ENCODE measurements at regions not wholly inside any gene's neighbourhood (a gene's known extent, or its start where the extent isn't known, plus 50 kb on each side); places are given as distances from the start of the nearest gene placed in this dataset.

DNA sequence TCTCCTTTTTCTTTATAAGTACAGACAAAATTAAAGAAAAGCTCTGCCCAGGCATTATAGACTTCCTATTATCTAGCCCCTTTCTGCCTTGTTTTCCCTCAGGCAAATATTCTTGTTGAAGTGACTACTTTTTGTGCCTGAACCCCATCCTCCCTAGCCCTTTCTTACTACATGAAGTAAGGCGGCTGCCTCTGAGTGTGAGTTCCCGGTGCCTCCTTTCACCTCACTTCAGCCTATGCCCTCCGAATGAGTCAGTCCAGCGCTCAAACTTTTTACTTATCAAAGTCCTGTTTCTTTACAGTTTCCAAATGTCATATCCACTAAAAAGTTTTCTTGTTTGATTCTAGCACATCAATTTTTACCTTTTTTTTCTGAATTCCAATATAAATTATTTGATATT is 778.3 kb upstream of the NRXN1 start:
- DNase-seq (ENCODE audit: low read depth): no peak
- no peak overlapping the region for H3K4me3 ChIP-seq (replicated peaks; ENCODE audit: low read depth, low read length)
- TF ChIP-seq, protein P1, sequence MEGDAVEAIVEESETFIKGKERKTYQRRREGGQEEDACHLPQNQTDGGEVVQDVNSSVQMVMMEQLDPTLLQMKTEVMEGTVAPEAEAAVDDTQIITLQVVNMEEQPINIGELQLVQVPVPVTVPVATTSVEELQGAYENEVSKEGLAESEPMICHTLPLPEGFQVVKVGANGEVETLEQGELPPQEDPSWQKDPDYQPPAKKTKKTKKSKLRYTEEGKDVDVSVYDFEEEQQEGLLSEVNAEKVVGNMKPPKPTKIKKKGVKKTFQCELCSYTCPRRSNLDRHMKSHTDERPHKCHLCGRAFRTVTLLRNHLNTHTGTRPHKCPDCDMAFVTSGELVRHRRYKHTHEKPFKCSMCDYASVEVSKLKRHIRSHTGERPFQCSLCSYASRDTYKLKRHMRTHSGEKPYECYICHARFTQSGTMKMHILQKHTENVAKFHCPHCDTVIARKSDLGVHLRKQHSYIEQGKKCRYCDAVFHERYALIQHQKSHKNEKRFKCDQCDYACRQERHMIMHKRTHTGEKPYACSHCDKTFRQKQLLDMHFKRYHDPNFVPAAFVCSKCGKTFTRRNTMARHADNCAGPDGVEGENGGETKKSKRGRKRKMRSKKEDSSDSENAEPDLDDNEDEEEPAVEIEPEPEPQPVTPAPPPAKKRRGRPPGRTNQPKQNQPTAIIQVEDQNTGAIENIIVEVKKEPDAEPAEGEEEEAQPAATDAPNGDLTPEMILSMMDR (IDR thresholded peaks at IDR 0.05; ENCODE audit: low read length, missing control alignments): no peak

DNA sequence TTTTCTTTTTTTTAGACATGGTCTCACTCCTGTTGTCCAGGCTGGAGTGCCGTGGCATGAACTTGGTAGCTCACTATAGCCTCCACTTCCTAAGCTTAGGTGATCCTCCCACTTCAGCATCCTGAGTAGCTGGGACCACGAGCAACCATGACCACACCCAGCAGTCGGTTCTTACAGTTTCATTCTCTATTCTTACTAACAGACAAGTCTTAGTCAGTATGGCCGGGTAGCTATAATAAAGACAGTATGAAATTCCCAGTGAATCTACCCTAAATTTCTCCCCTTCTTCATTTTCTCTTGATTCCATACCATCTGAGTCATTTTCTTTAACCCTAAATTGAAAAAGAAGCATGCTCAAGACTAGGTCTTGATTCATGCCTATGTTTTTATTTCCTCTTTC is 775.3 kb upstream of the NRXN1 start:
- TF ChIP-seq, protein P1 (IDR thresholded peaks at IDR 0.05; ENCODE audit: low read length, missing control alignments): no peak
- H3K4me3 ChIP-seq (replicated peaks; ENCODE audit: low read depth, low read length): no peak overlapping the region
- DNase-seq (ENCODE audit: low read depth): no peak

- no peak for DNase-seq (ENCODE audit: low read depth)
- TF ChIP-seq, protein P1 (IDR thresholded peaks at IDR 0.05; ENCODE audit: low read length, missing control alignments): peak; percentile 35
- no peak overlapping the region for H3K4me3 ChIP-seq (replicated peaks; ENCODE audit: low read depth, low read length)
These were observed 763.4 kb upstream of the NRXN1 start for GRCh38 chr2:51795248-51795888.

DNA sequence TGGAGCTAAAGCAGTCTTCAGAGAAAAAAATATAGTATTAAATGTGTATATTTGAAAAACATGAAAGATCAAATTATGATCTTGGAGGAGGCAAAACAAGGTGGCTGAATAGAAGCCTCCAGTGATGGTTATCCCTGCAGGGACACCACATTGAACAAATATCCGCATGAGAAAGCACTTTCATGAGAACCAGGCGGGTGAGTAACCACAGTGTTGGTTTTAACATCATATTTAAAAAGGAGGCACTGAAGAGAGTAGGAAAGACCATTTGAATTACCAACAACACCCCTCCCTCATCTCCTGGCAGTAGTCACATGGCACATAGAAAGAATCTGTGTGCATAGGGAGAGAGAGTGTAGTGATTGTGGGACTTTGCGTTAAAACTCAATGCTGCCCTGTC is 759.6 kb upstream of the NRXN1 start:
- no peak overlapping the region for H3K4me3 ChIP-seq (replicated peaks; ENCODE audit: low read depth, low read length)
- TF ChIP-seq, protein P1 (IDR thresholded peaks at IDR 0.05; ENCODE audit: low read length, missing control alignments): no peak
- no peak for DNase-seq (ENCODE audit: low read depth)

GRCh38 chr2:51790854-51791253 is 758.9 kb upstream of the NRXN1 start:
- TF ChIP-seq, protein P1 (IDR thresholded peaks at IDR 0.05; ENCODE audit: low read length, missing control alignments): no peak
- H3K4me3 ChIP-seq (replicated peaks; ENCODE audit: low read depth, low read length): no peak overlapping the region
- no peak for DNase-seq (ENCODE audit: low read depth)

DNA sequence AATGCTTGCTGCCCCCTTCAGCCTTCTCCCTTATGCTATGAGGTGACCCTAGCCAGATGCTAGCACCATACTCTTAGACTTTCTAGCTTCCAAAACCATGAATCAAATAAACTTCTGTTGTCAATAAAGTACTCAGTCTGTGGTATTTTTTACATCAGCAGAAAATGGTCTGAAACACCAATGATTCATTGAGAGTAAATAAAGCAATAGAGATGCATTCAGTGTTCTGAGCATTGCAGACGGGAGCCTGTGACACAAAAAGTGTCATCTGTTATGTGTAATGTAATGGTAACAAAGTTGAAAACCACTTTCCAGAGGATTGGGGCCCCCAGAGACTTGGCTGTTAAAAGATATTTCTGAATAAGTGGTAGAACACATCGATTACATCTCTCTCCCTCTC is 758.0 kb upstream of the NRXN1 start:
- TF ChIP-seq, protein P1 (IDR thresholded peaks at IDR 0.05; ENCODE audit: low read length, missing control alignments): no peak
- no peak for DNase-seq (ENCODE audit: low read depth)
- no peak overlapping the region for H3K4me3 ChIP-seq (replicated peaks; ENCODE audit: low read depth, low read length)
